ENCODE measurements at regions not wholly inside any gene's neighbourhood (a gene's known extent, or its start where the extent isn't known, plus 50 kb on each side); places are given as distances from the start of the nearest gene placed in this dataset.

- no peak for DNase-seq (ENCODE audit: low read depth in 2 of 2)
These were observed 253.4 kb downstream of the GXYLT1 start for GRCh38 chr12:41891226-41891625.

GRCh38 chr12:41888285-41888684, 256.4 kb downstream of the GXYLT1 start:
- DNase-seq (ENCODE audit: low read depth in 2 of 2) = no peak

- no peak for DNase-seq (ENCODE audit: low read depth in 2 of 2)
These were observed 262.5 kb downstream of the GXYLT1 start for GRCh38 chr12:41881891-41882805.

GRCh38 chr12:41869432-41869831, 275.2 kb downstream of the GXYLT1 start:
- no peak for DNase-seq (ENCODE audit: low read depth in 2 of 2)

- DNase-seq (ENCODE audit: low read depth in 2 of 2) = no peak
These were observed 277.7 kb downstream of the GXYLT1 start for GRCh38 chr12:41866878-41867430.

GRCh38 chr12:41856228-41856627, 288.4 kb downstream of the GXYLT1 start:
- DNase-seq (ENCODE audit: low read depth in 2 of 2) = no peak

- no peak for DNase-seq (ENCODE audit: low read depth in 2 of 2)
These were observed 294.6 kb downstream of the GXYLT1 start for GRCh38 chr12:41850046-41850445.

GRCh38 chr12:41846718-41847117, 298.0 kb downstream of the GXYLT1 start:
- no peak for DNase-seq (ENCODE audit: low read depth in 2 of 2)

- DNase-seq (ENCODE audit: low read depth in 2 of 2) = no peak
These were observed 308.3 kb downstream of the GXYLT1 start for GRCh38 chr12:41836416-41836815.

GRCh38 chr12:41835556-41835955, 309.1 kb downstream of the GXYLT1 start:
- DNase-seq (ENCODE audit: low read depth in 2 of 2) = no peak

- no peak for DNase-seq (ENCODE audit: low read depth in 2 of 2)
These were observed 324.7 kb downstream of the GXYLT1 start for GRCh38 chr12:41819948-41820347.

GRCh38 chr12:41804026-41804425, 340.6 kb downstream of the GXYLT1 start:
- no peak for DNase-seq (ENCODE audit: low read depth in 2 of 2)

GRCh38 chr12:41802803-41803202, 341.9 kb downstream of the GXYLT1 start:
- DNase-seq (ENCODE audit: low read depth in 2 of 2) = no peak

GRCh38 chr12:41801261-41801660, 343.4 kb downstream of the GXYLT1 start:
- no peak for DNase-seq (ENCODE audit: low read depth in 2 of 2)

- DNase-seq (ENCODE audit: low read depth in 2 of 2) = no peak
These were observed 345.0 kb downstream of the GXYLT1 start for GRCh38 chr12:41799671-41800070.

GRCh38 chr12:41795910-41796309, 348.8 kb downstream of the GXYLT1 start:
- DNase-seq (ENCODE audit: low read depth in 2 of 2) = no peak

GRCh38 chr12:41795051-41795600, 349.5 kb downstream of the GXYLT1 start:
- DNase-seq (ENCODE audit: low read depth in 2 of 2) = no peak

GRCh38 chr12:41794336-41794735, 350.3 kb downstream of the GXYLT1 start:
- no peak for DNase-seq (ENCODE audit: low read depth in 2 of 2)

GRCh38 chr12:41784957-41785356, 359.7 kb downstream of the GXYLT1 start:
- DNase-seq (ENCODE audit: low read depth in 2 of 2) = no peak

- no peak for DNase-seq (ENCODE audit: low read depth in 2 of 2)
These were observed 365.7 kb downstream of the GXYLT1 start for GRCh38 chr12:41778934-41779333.

GRCh38 chr12:41777064-41777790, 367.4 kb downstream of the GXYLT1 start:
- no peak for DNase-seq (ENCODE audit: low read depth in 2 of 2)

- no peak for DNase-seq (ENCODE audit: low read depth in 2 of 2)
These were observed 372.2 kb downstream of the GXYLT1 start for GRCh38 chr12:41772478-41772877.

All from activated CD8-positive, alpha-beta memory T cell treated with anti-CD3 and anti-CD28 coated beads for 4 hours (primary cell).